ENCODE measurements at regions not wholly inside any gene's neighbourhood (a gene's known extent, or its start where the extent isn't known, plus 50 kb on each side); places are given as distances from the start of the nearest gene placed in this dataset.

- DNase-seq (ENCODE audit: low read depth), result no peak
- TF ChIP-seq, protein P1, sequence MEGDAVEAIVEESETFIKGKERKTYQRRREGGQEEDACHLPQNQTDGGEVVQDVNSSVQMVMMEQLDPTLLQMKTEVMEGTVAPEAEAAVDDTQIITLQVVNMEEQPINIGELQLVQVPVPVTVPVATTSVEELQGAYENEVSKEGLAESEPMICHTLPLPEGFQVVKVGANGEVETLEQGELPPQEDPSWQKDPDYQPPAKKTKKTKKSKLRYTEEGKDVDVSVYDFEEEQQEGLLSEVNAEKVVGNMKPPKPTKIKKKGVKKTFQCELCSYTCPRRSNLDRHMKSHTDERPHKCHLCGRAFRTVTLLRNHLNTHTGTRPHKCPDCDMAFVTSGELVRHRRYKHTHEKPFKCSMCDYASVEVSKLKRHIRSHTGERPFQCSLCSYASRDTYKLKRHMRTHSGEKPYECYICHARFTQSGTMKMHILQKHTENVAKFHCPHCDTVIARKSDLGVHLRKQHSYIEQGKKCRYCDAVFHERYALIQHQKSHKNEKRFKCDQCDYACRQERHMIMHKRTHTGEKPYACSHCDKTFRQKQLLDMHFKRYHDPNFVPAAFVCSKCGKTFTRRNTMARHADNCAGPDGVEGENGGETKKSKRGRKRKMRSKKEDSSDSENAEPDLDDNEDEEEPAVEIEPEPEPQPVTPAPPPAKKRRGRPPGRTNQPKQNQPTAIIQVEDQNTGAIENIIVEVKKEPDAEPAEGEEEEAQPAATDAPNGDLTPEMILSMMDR (IDR thresholded peaks at IDR 0.05; ENCODE audit: control insufficient read depth, insufficient read depth, low read depth, low read length, missing control alignments), result no peak
These were observed 185.0 kb upstream of the KCNK2 start for GRCh38 chr1:214897581-214897980.

DNA sequence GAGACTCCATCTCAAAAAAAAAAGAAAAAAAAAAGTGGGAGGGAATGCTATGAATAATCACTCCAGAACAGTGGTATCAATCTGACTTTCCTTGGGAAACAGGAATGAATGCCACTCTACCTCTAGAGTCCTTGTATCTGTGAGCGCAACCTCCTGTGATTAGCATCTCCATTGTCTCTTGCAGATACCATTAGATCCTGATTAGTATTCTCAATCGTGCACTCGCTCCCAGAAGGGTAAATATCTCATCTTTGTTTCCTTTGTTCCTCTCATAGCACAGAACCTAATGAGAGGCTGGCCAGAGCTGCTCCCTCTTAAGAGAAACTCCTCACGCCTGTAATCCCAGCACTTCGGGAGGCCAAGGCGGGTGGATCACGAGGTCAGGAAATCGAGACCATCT is 184.4 kb upstream of the KCNK2 start:
- no peak overlapping the region for H3K4me3 ChIP-seq (ENCODE audit: control insufficient read depth, low read depth, low read length)

More at GRCh38 chr1:214897581-214897980, 185.0 kb upstream of the KCNK2 start:
- no peak overlapping the region for H3K4me3 ChIP-seq (ENCODE audit: control insufficient read depth, low read depth, low read length)

DNA sequence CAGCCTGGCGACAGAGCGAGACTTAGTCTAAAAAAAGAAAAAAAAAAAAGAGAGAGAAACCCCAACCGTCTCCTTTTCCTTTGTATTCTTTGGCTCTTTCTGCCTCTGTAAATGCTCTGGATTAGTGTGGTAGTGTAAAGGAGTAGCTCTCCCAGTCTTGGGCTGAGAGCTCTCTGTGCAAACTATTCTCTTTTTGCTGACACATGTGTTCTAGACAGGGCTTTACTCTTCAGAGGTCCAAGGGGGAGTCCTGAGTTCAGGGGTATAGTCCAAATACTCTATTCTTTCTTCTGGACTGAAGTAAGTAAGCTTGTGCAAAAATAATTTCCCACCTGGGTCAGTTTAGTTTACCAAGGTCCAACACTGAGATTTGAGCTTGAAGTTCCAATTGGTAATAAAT is 183.8 kb upstream of the KCNK2 start:
- TF ChIP-seq, protein P1 (IDR thresholded peaks at IDR 0.05; ENCODE audit: control insufficient read depth, insufficient read depth, low read depth, low read length, missing control alignments), result no peak
- DNase-seq (ENCODE audit: low read depth), result no peak
- no peak overlapping the region for H3K4me3 ChIP-seq (ENCODE audit: control insufficient read depth, low read depth, low read length)

More for the DNA sequence above, 184.4 kb upstream of the KCNK2 start:
- DNase-seq (ENCODE audit: low read depth), result no peak
- TF ChIP-seq, protein P1 (IDR thresholded peaks at IDR 0.05; ENCODE audit: control insufficient read depth, insufficient read depth, low read depth, low read length, missing control alignments), result no peak

- H3K4me3 ChIP-seq (ENCODE audit: control insufficient read depth, low read depth, low read length), result no peak overlapping the region
- peak; percentile 32 for DNase-seq (ENCODE audit: low read depth)
- TF ChIP-seq, protein P1 (IDR thresholded peaks at IDR 0.05; ENCODE audit: control insufficient read depth, insufficient read depth, low read depth, low read length, missing control alignments), result no peak
These were observed 182.6 kb upstream of the KCNK2 start for GRCh38 chr1:214899908-214900460.

DNA sequence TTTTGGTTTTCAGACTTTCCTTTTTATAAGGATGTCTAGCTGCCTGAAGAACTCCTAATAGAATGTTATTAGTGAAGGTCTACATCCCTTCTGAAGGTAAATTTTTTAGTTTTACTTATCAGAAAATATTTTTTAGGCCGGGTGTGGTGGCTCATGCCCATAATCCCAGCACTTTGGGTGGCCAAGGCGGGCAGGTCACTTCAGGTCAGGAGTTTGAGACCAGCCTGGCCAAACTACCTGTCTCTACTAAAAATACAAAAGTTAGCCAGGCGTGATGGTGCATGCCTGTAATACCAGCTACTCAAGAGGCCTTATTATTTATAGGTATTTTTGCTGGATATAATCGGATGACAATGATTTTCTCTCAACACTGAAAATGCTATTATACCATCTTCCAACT is 181.9 kb upstream of the KCNK2 start:
- TF ChIP-seq, protein P1 (IDR thresholded peaks at IDR 0.05; ENCODE audit: control insufficient read depth, insufficient read depth, low read depth, low read length, missing control alignments), result no peak
- no peak overlapping the region for H3K4me3 ChIP-seq (ENCODE audit: control insufficient read depth, low read depth, low read length)
- no peak for DNase-seq (ENCODE audit: low read depth)

- TF ChIP-seq, protein P1 (IDR thresholded peaks at IDR 0.05; ENCODE audit: control insufficient read depth, insufficient read depth, low read depth, low read length, missing control alignments), result no peak
- no peak for DNase-seq (ENCODE audit: low read depth)
- H3K4me3 ChIP-seq (ENCODE audit: control insufficient read depth, low read depth, low read length), result no peak overlapping the region
These were observed 180.8 kb upstream of the KCNK2 start for GRCh38 chr1:214901718-214902117.
